K562 (cell line): ENCODE measurements at regions not wholly inside any gene's neighbourhood (a gene's known extent, or its start where the extent isn't known, plus 50 kb on each side); places are given as distances from the start of the nearest gene placed in this dataset.

Source experiments
- ATAC-seq: fragments of 200-7000 bp; cut with Tn5 transposase; 3 replicates; pipeline ENCODE4 v1.9.1; 2020; ENCODE audit warnings: moderate library complexity
- BruUV-seq: library from RNA; stranded (reverse); fragments of 400-500 nt; replicated peaks from 2 replicates; lab custom pipeline; 2021; lab: Mats Ljungman, UMichigan
- CTCF ChIA-PET: fragments of 300-600 bp; formaldehyde crosslinking; extraction: SDS; loops from one replicate; lab custom pipeline; 2021; ENCODE audit warnings: low intra/inter-chr PET ratio; lab: Yijun Ruan, JAX
- POLR2A ChIA-PET: fragments of 300-600, 350-650 bp; sonication (Branson Sonifier 250); formaldehyde crosslinking; extraction: SDS; loops from one replicate; lab custom pipeline; 2021; ENCODE audit warnings: antibody characterized with exemption, inconsistent platforms; lab: Yijun Ruan, JAX
- DNase-seq, 4 experiments: peaks; one replicate each; pipeline versions ENCODE4 v3.0.0 to v3.0.0-alpha.2; 2011 to 2018; ENCODE audit warnings: low spot score in 3 of 4, mixed read lengths in 3 of 4; ENCODE audit errors: extremely low read depth in 1 of 4
- FAIRE-seq: peaks from 2 replicates; lab custom pipeline; 2011; peaks lifted over from hg19 to GRCh38; lab: Jason Lieb, UNC
- H2AFZ ChIP-seq: 2 replicates; pipeline ENCODE4 v1.6.0; 2011; ENCODE audit warnings: low read depth, low read length, control low read depth, inconsistent platforms
- H3K27ac ChIP-seq: fragments of 200-600 bp; 3 replicates; pipeline ENCODE4 v1.8.0; 2011; ENCODE audit warnings: low read depth, mild to moderate bottlenecking, control low read depth, inconsistent platforms, low read length, moderate library complexity, mixed read lengths; ENCODE audit errors: extremely low read depth
- H3K27me3 ChIP-seq, 2 experiments: fragments of 300-600 bp in 1 of 2; 2 replicates in 1 of 2; 3 replicates in 1 of 2; pipeline versions ENCODE4 v1.6.0 to v1.8.0; 2011; ENCODE audit warnings: inconsistent platforms in 2 of 2, low read length in 2 of 2, mild to moderate bottlenecking in 1 of 2, mixed read lengths in 1 of 2, moderate library complexity in 1 of 2; ENCODE audit not compliant: control insufficient read depth in 2 of 2, insufficient read depth in 2 of 2
- H3K36me3 ChIP-seq: fragments of 300-600 bp; 3 replicates; pipeline ENCODE4 v1.8.0; 2011; ENCODE audit warnings: mild to moderate bottlenecking, low read length, inconsistent platforms; ENCODE audit not compliant: control insufficient read depth, insufficient read depth
- H3K4me1 ChIP-seq, 2 experiments: fragments of 200-600 bp in 1 of 2; replicated peaks in 1 of 2; 2 replicates in 1 of 2; 3 replicates in 1 of 2; pipeline versions ENCODE4 v1.5.1 to v1.8.0; 2011; ENCODE audit warnings: inconsistent platforms in 2 of 2, low read length in 2 of 2, mild to moderate bottlenecking in 1 of 2, mixed read lengths in 1 of 2, moderate library complexity in 1 of 2; ENCODE audit not compliant: control insufficient read depth in 2 of 2, insufficient read depth in 2 of 2
- H3K4me2 ChIP-seq: 2 replicates; pipeline ENCODE4 v1.6.1; 2011; ENCODE audit warnings: low read length, control low read depth, inconsistent platforms, mixed read lengths; ENCODE audit not compliant: insufficient read depth
- H3K4me3 ChIP-seq: fragments of 200-600 bp; sonication (generic), shearing (Covaris generic); 2 replicates; pipeline ENCODE4 v1.5.1; 2016; ENCODE audit warnings: control low read depth, inconsistent platforms
- H3K79me2 ChIP-seq: fragments of 200-600 bp; 3 replicates; pipeline ENCODE4 v1.8.0; 2011; ENCODE audit warnings: low read length, inconsistent platforms; ENCODE audit not compliant: control insufficient read depth, insufficient read depth
- H3K9ac ChIP-seq, 2 experiments: 2 replicates each; pipeline versions ENCODE4 v1.6.0 to v1.6.1; 2011; ENCODE audit warnings: low read depth in 2 of 2, low read length in 2 of 2, control low read depth in 1 of 2, inconsistent platforms in 1 of 2, mild to moderate bottlenecking in 1 of 2, mixed read lengths in 1 of 2; ENCODE audit not compliant: insufficient read depth in 1 of 2
- H3K9me1 ChIP-seq: one replicate; pipeline ENCODE4 v1.6.0; 2011; ENCODE audit warnings: inconsistent platforms, mild to moderate bottlenecking, low read length, moderate library complexity; ENCODE audit not compliant: control insufficient read depth, insufficient read depth
- H3K9me3 ChIP-seq: replicated peaks from 2 replicates; pipeline ENCODE4 v1.5.1; 2011; ENCODE audit warnings: low read depth, low read length, inconsistent platforms; ENCODE audit not compliant: control insufficient read depth, insufficient read depth
- H4K20me1 ChIP-seq: replicated peaks from 2 replicates; pipeline ENCODE4 v1.6.1; 2011; ENCODE audit warnings: low read length, inconsistent platforms, mixed read lengths; ENCODE audit not compliant: control insufficient read depth, insufficient read depth
- C11orf30 ChIP-seq: fragments of 450-650 bp; IDR thresholded peaks from 2 replicates; pipeline ENCODE4 v1.6.1; 2016; ENCODE audit warnings: low read depth, mild to moderate bottlenecking
- DIDO1 ChIP-seq: fragments of 450-650 bp; IDR thresholded peaks from 2 replicates; pipeline ENCODE4 v1.6.1; 2016; ENCODE audit warnings: low read depth, missing biosample characterization, missing genetic modification characterization
- ETV6 ChIP-seq, 3 experiments: fragments of 150-350 bp in 1 of 3; sonication (generic) in 1 of 3; formaldehyde crosslinking in 1 of 3; IDR thresholded peaks; 2 replicates each; pipeline versions ENCODE4 v1.6.1 to v1.8.0; 2014 to 2022; ENCODE audit warnings: borderline replicate concordance in 2 of 3, low read depth in 2 of 3, antibody characterized with exemption in 1 of 3, low read length in 1 of 3, mild to moderate bottlenecking in 1 of 3, missing genetic modification reagents in 1 of 3
- FOS ChIP-seq: IDR thresholded peaks from 3 replicates; pipeline ENCODE4 v1.6.1; 2011; ENCODE audit not compliant: insufficient read length; ENCODE audit errors: extremely low read depth
- HDAC8 ChIP-seq: fragments of 450-650 bp; IDR thresholded peaks from 2 replicates; pipeline ENCODE4 v1.6.1; 2016; ENCODE audit warnings: mild to moderate bottlenecking, missing genetic modification characterization, moderate library complexity, missing compliant biosample characterization
- MEF2A ChIP-seq: IDR thresholded peaks from 2 replicates; pipeline ENCODE4 v1.6.1; 2011; ENCODE audit warnings: low read depth, mild to moderate bottlenecking, low read length, moderate library complexity; ENCODE audit not compliant: control insufficient read depth
- POLR2AphosphoS2 ChIP-seq: IDR thresholded peaks from 2 replicates; pipeline ENCODE4 v1.6.1; 2012; ENCODE audit warnings: low read length, improper control_type of control experiment
- SMARCA4 ChIP-seq: fragments of 450-650 bp; IDR thresholded peaks from 2 replicates; pipeline ENCODE4 v1.6.1; 2016
- TAF7 ChIP-seq: fragments of 450-650 bp; IDR thresholded peaks from 2 replicates; pipeline ENCODE4 v1.6.1; 2016; ENCODE audit warnings: missing genetic modification characterization, missing compliant biosample characterization
- TCF3 ChIP-seq: sonication (generic); formaldehyde crosslinking; IDR thresholded peaks from 2 replicates; pipeline ENCODE4 v1.4.0; 2020; ENCODE audit warnings: mild to moderate bottlenecking, missing genetic modification reagents
- ZFP1 ChIP-seq: fragments of 450-650 bp; formaldehyde crosslinking; IDR thresholded peaks from 2 replicates; pipeline ENCODE4 v1.4.0; 2020; ENCODE audit warnings: mild to moderate bottlenecking, mixed read lengths
- ZKSCAN3 ChIP-seq: fragments of 250-450 bp; sonication (Bioruptor Pico); IDR thresholded peaks from 2 replicates; pipeline ENCODE4 v1.4.0; 2020
- ZNF23 ChIP-seq: fragments of 250-450 bp; sonication (Bioruptor Pico); IDR thresholded peaks from 2 replicates; pipeline ENCODE4 v1.4.0; 2020; ENCODE audit warnings: mild to moderate bottlenecking
- WGBS: fragments of 100-300 bp; shearing (Covaris generic); methylation state at CpG from one replicate; pipeline ENCODE4 v1.1.6; 2016; ENCODE audit warnings: low coverage, mixed read lengths; ENCODE audit not compliant: insufficient coverage; ENCODE audit errors: missing lambda C conversion rate; 5-methylcytosine and 5-hydroxymethylcytosine counted together
- in situ Hi-C: fragments of 300-500 bp; cut with MboI; formaldehyde crosslinking; loops from 4 replicates; pipeline ENCODE4 v1.15.0; 2018; ENCODE audit warnings: inconsistent platforms, mixed read lengths
- intact Hi-C: fragments of 100-400 bp; cut with micrococcal nuclease; formaldehyde crosslinking; loops from 2 replicates; pipeline ENCODE4 v1.14.2; 2022
- TF ChIP-seq, protein P1 (sequence below): fragments of 250-450 bp; sonication (Bioruptor Pico); IDR thresholded peaks from 2 replicates; pipeline ENCODE4 v1.4.0; 2020
- TF ChIP-seq, protein P2 (sequence below), 2 experiments: IDR thresholded peaks; 2 replicates each; pipeline ENCODE4 v1.6.1; 2011; ENCODE audit warnings: borderline replicate concordance in 1 of 2, control low read depth in 1 of 2, low read depth in 1 of 2, low read length in 1 of 2, mild to moderate bottlenecking in 1 of 2, mixed read lengths in 1 of 2, moderate library complexity in 1 of 2; ENCODE audit not compliant: insufficient read depth in 1 of 2, insufficient read length in 1 of 2, poor library complexity in 1 of 2, severe bottlenecking in 1 of 2; ENCODE audit errors: extremely low read depth in 1 of 2
- TF ChIP-seq, protein P3 (sequence below): fragments of 250-450 bp; sonication (Bioruptor Pico); IDR thresholded peaks from 2 replicates; pipeline ENCODE4 v1.5.0; 2020; ENCODE audit warnings: mild to moderate bottlenecking
- TF ChIP-seq, protein P4 (sequence below): fragments of 450-650 bp; formaldehyde crosslinking; IDR thresholded peaks from 2 replicates; pipeline ENCODE4 v1.4.0; 2022; ENCODE audit warnings: missing genetic modification characterization

DNA sequence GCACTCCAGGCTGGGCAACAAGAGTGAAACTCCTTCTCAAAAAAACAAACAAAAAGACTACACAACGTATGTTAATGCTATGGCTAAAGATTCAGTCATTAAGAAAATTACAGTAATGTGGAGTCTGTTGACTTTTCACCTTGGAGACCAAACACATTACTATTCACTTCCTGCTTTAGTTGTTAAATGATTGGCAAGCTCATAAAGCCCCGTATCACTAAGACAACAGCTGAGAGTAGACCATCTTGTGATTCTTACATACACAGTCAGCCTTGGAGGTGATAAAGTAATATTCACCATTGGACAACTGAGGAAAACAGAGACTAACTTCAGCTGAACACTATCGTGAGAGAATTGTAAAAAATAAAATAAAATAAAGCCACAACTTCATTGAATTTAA, 86.5 kb downstream of the KCTD12 start:
- TF ChIP-seq, protein P1, sequence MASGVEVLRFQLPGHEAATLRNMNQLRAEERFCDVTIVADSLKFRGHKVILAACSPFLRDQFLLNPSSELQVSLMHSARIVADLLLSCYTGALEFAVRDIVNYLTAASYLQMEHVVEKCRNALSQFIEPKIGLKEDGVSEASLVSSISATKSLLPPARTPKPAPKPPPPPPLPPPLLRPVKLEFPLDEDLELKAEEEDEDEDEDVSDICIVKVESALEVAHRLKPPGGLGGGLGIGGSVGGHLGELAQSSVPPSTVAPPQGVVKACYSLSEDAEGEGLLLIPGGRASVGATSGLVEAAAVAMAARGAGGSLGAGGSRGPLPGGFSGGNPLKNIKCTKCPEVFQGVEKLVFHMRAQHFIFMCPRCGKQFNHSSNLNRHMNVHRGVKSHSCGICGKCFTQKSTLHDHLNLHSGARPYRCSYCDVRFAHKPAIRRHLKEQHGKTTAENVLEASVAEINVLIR (CRISPR knock-in tag) = no peak
- TF ChIP-seq TAF7 (tag) = no peak
- TF ChIP-seq FOS = no peak
- TF ChIP-seq, protein P2, sequence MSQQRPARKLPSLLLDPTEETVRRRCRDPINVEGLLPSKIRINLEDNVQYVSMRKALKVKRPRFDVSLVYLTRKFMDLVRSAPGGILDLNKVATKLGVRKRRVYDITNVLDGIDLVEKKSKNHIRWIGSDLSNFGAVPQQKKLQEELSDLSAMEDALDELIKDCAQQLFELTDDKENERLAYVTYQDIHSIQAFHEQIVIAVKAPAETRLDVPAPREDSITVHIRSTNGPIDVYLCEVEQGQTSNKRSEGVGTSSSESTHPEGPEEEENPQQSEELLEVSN (IDR thresholded peaks at IDR 0.05; ENCODE audit: borderline replicate concordance in 1 of 2, extremely low read depth in 1 of 2, insufficient read depth in 1 of 2, insufficient read length in 1 of 2, low read depth in 1 of 2, low read length in 1 of 2, poor library complexity in 1 of 2, severe bottlenecking in 1 of 2) = no peak
- no peak for TF ChIP-seq DIDO1 (tag)
- TF ChIP-seq ZFP1 (CRISPR knock-in tag) = no peak
- no peak for TF ChIP-seq SMARCA4
- TF ChIP-seq, protein P3, sequence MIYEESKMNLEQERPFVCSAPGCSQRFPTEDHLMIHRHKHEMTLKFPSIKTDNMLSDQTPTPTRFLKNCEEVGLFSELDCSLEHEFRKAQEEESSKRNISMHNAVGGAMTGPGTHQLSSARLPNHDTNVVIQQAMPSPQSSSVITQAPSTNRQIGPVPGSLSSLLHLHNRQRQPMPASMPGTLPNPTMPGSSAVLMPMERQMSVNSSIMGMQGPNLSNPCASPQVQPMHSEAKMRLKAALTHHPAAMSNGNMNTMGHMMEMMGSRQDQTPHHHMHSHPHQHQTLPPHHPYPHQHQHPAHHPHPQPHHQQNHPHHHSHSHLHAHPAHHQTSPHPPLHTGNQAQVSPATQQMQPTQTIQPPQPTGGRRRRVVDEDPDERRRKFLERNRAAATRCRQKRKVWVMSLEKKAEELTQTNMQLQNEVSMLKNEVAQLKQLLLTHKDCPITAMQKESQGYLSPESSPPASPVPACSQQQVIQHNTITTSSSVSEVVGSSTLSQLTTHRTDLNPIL = no peak
- TF ChIP-seq, protein P4, sequence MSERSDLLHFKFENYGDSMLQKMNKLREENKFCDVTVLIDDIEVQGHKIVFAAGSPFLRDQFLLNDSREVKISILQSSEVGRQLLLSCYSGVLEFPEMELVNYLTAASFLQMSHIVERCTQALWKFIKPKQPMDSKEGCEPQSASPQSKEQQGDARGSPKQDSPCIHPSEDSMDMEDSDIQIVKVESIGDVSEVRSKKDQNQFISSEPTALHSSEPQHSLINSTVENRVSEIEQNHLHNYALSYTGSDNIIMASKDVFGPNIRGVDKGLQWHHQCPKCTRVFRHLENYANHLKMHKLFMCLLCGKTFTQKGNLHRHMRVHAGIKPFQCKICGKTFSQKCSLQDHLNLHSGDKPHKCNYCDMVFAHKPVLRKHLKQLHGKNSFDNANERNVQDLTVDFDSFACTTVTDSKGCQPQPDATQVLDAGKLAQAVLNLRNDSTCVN (CRISPR knock-in tag) = no peak
- TF ChIP-seq MEF2A = no peak
- TF ChIP-seq C11orf30 = no peak
- TF ChIP-seq ZKSCAN3 (CRISPR knock-in tag) = no peak
- TF ChIP-seq HDAC8 (tag) = no peak
- no peak for TF ChIP-seq ZNF23 (CRISPR knock-in tag)
- TF ChIP-seq TCF3 (CRISPR knock-in tag) = no peak
- no peak for TF ChIP-seq POLR2AphosphoS2
- TF ChIP-seq ETV6 (IDR thresholded peaks at IDR 0.05; ENCODE audit: borderline replicate concordance in 1 of 2, low read depth in 2 of 2, low read length in 1 of 2) = no peak
- TF ChIP-seq ETV6 (CRISPR knock-in tag; IDR thresholded peaks at IDR 0.05; ENCODE audit: borderline replicate concordance) = no peak
- DNase-seq (no peak), FAIRE-seq (no peak), ATAC-seq (no peak)
- ChIA-PET POLR2A (no interaction called here), CTCF (no interaction called here)
- in situ Hi-C loops (no loop called here), intact Hi-C loops (no loop called here)
- Histone ChIP-seq H3K9me1 (no peaks in the 10 kb centered on the region), H3K27ac (no peak overlapping the region), H4K20me1 (no peaks in the 10 kb centered on the region), H3K9me3 (no peaks in the 10 kb centered on the region), H3K4me3 (no peak overlapping the region), H3K9ac (no peak overlapping the region), H2AFZ (no peak overlapping the region), H3K4me1 (no peaks in the 10 kb centered on the region), H3K27me3 (no peaks in the 10 kb centered on the region), H3K4me2 (no peak overlapping the region), H3K36me3 (no peaks in the 10 kb centered on the region), H3K79me2 (no peaks in the 10 kb centered on the region)
- BruUV-seq = no TSS peak
- 0% methylated on average over 3 of the region's 3 CpGs for WGBS
